ENCODE measurements at regions not wholly inside any gene's neighbourhood (a gene's known extent, or its start where the extent isn't known, plus 50 kb on each side); places are given as distances from the start of the nearest gene placed in this dataset.

GRCh38 chr3:159418571-159419526 lies 569.8 kb upstream of the IL12A start:
- Histone ChIP-seq H3K9ac (ENCODE audit: low read length) (no peak overlapping the region), H3K27me3 (replicated peaks; ENCODE audit: insufficient read depth, low read length) (no peaks in the 10 kb centered on the region), H3K4me3 (ENCODE audit: low read length) (no peak overlapping the region), H3K27ac (ENCODE audit: low read length) (no peak overlapping the region), H3K36me3 (replicated peaks; ENCODE audit: insufficient read depth, low read length) (no peaks in the 10 kb centered on the region), H3K4me2 (ENCODE audit: low read depth, low read length) (no peak overlapping the region), H3K79me2 (ENCODE audit: low read length) (no peaks in the 10 kb centered on the region), H3K4me1 (ENCODE audit: low read length) (no peaks in the 10 kb centered on the region), H3K9me3 (replicated peaks; ENCODE audit: insufficient read depth, low read length) (no peaks in the 10 kb centered on the region), H3K9me2 (replicated peaks; ENCODE audit: insufficient read depth, low read length) (no peaks in the 10 kb centered on the region), H3F3A (ENCODE audit: insufficient read depth, low read length) (no peaks in the 10 kb centered on the region), H2AFZ (ENCODE audit: low read length) (no peak overlapping the region), H4K20me1 (ENCODE audit: insufficient read depth, low read length) (no peaks in the 10 kb centered on the region)
- no peak for TF ChIP-seq CTCF (IDR thresholded peaks at IDR 0.05; ENCODE audit: low read length)
- no peak for TF ChIP-seq EZH2phosphoT487 (IDR thresholded peaks at IDR 0.05; ENCODE audit: low read length)
- no peak for TF ChIP-seq EZH2 (optimal IDR thresholded peaks at IDR 0.05; ENCODE audit: low read depth, low read length)
- no peak for DNase-seq

GRCh38 chr3:159429702-159430101 lies 558.9 kb upstream of the IL12A start:
- TF ChIP-seq CTCF (IDR thresholded peaks at IDR 0.05; ENCODE audit: low read length) (no peak), EZH2 (optimal IDR thresholded peaks at IDR 0.05; ENCODE audit: low read depth, low read length) (no peak), EZH2phosphoT487 (IDR thresholded peaks at IDR 0.05; ENCODE audit: low read length) (no peak)
- Histone ChIP-seq H3K9ac (ENCODE audit: low read length) (no peak overlapping the region), H4K20me1 (ENCODE audit: insufficient read depth, low read length) (no peaks in the 10 kb centered on the region), H3K4me3 (ENCODE audit: low read length) (no peak overlapping the region), H3K79me2 (ENCODE audit: low read length) (no peaks in the 10 kb centered on the region), H3K27me3 (replicated peaks; ENCODE audit: insufficient read depth, low read length) (no peaks in the 10 kb centered on the region), H3F3A (ENCODE audit: insufficient read depth, low read length) (no peaks in the 10 kb centered on the region), H3K4me2 (ENCODE audit: low read depth, low read length) (no peak overlapping the region), H2AFZ (ENCODE audit: low read length) (no peak overlapping the region), H3K4me1 (ENCODE audit: low read length) (no peaks in the 10 kb centered on the region), H3K9me2 (replicated peaks; ENCODE audit: insufficient read depth, low read length) (no peaks in the 10 kb centered on the region), H3K36me3 (replicated peaks; ENCODE audit: insufficient read depth, low read length) (no peaks in the 10 kb centered on the region), H3K27ac (ENCODE audit: low read length) (no peak overlapping the region), H3K9me3 (replicated peaks; ENCODE audit: insufficient read depth, low read length) (no peaks in the 10 kb centered on the region)
- no peak for DNase-seq

- Histone ChIP-seq H3K9me2 (replicated peaks; ENCODE audit: insufficient read depth, low read length) (no peaks in the 10 kb centered on the region), H3K79me2 (ENCODE audit: low read length) (no peaks in the 10 kb centered on the region), H3K9ac (ENCODE audit: low read length) (no peak overlapping the region), H4K20me1 (ENCODE audit: insufficient read depth, low read length) (no peaks in the 10 kb centered on the region), H3K4me1 (ENCODE audit: low read length) (no peaks in the 10 kb centered on the region), H3F3A (ENCODE audit: insufficient read depth, low read length) (no peaks in the 10 kb centered on the region), H3K9me3 (replicated peaks; ENCODE audit: insufficient read depth, low read length) (no peaks in the 10 kb centered on the region), H2AFZ (ENCODE audit: low read length) (no peak overlapping the region), H3K27me3 (replicated peaks; ENCODE audit: insufficient read depth, low read length) (no peaks in the 10 kb centered on the region), H3K4me3 (ENCODE audit: low read length) (no peak overlapping the region), H3K4me2 (ENCODE audit: low read depth, low read length) (no peak overlapping the region), H3K27ac (ENCODE audit: low read length) (no peak overlapping the region), H3K36me3 (replicated peaks; ENCODE audit: insufficient read depth, low read length) (no peaks in the 10 kb centered on the region)
- TF ChIP-seq EZH2 (optimal IDR thresholded peaks at IDR 0.05; ENCODE audit: low read depth, low read length) (no peak), CTCF (IDR thresholded peaks at IDR 0.05; ENCODE audit: low read length) (no peak), EZH2phosphoT487 (IDR thresholded peaks at IDR 0.05; ENCODE audit: low read length) (no peak)
- DNase-seq: no peak
Measured at GRCh38 chr3:159432682-159433340, 555.8 kb upstream of the IL12A start.

Measured in MM.1S (cell line).